GM21717 (cell line): ENCODE measurements at regions not wholly inside any gene's neighbourhood (a gene's known extent, or its start where the extent isn't known, plus 50 kb on each side); places are given as distances from the start of the nearest gene placed in this dataset.

Source experiments
- ATAC-seq: cut with Tn5 transposase; IDR thresholded peaks from one replicate; pipeline ENCODE4 v1.9.1; 2021; ENCODE audit warnings: mild to moderate bottlenecking, moderate library complexity; ENCODE audit not compliant: unreplicated experiment

- ATAC-seq, result no peak
These were observed 65.7 kb downstream of the IL21 start for GRCh38 chr4:122555216-122555615.

GRCh38 chr4:122553432-122553831 lies 67.4 kb downstream of the IL21 start:
- ATAC-seq, result no peak

- ATAC-seq, result no peak
These were observed 68.0 kb downstream of the IL21 start for GRCh38 chr4:122552898-122553297.

GRCh38 chr4:122548886-122549630 lies 71.8 kb downstream of the IL21 start:
- ATAC-seq, result no peak

- no peak for ATAC-seq
These were observed 72.4 kb downstream of the IL21 start for GRCh38 chr4:122548452-122548851.

GRCh38 chr4:122542411-122543236 lies 78.2 kb downstream of the IL21 start:
- ATAC-seq, result peak; percentile 89

GRCh38 chr4:122541996-122542395 lies 78.9 kb downstream of the IL21 start:
- ATAC-seq, result peak; percentile 22

GRCh38 chr4:122540838-122541237 lies 80.0 kb downstream of the IL21 start:
- no peak for ATAC-seq

GRCh38 chr4:122539861-122540465 lies 80.9 kb downstream of the IL21 start:
- ATAC-seq, result no peak

- no peak for ATAC-seq
These were observed 81.0 kb upstream of the IL2 start for GRCh38 chr4:122537388-122538135.

- no peak for ATAC-seq
These were observed 79.5 kb upstream of the IL2 start for GRCh38 chr4:122536001-122536400.

GRCh38 chr4:122534776-122535175 lies 78.3 kb upstream of the IL2 start:
- ATAC-seq, result no peak

GRCh38 chr4:122533841-122534240 lies 77.3 kb upstream of the IL2 start:
- no peak for ATAC-seq

- ATAC-seq, result no peak
These were observed 76.2 kb upstream of the IL2 start for GRCh38 chr4:122532766-122533165.

GRCh38 chr4:122531514-122531913 lies 75.0 kb upstream of the IL2 start:
- ATAC-seq, result no peak

- no peak for ATAC-seq
These were observed 74.5 kb upstream of the IL2 start for GRCh38 chr4:122531038-122531437.

GRCh38 chr4:122528879-122529278 lies 72.4 kb upstream of the IL2 start:
- ATAC-seq, result no peak

GRCh38 chr4:122525865-122526264 lies 69.3 kb upstream of the IL2 start:
- ATAC-seq, result no peak

GRCh38 chr4:122524176-122524575 lies 67.7 kb upstream of the IL2 start:
- ATAC-seq, result no peak

GRCh38 chr4:122522944-122523343 lies 66.4 kb upstream of the IL2 start:
- no peak for ATAC-seq

GRCh38 chr4:122517345-122517744 lies 60.8 kb upstream of the IL2 start:
- no peak for ATAC-seq
